ENCODE measurements at regions not wholly inside any gene's neighbourhood (a gene's known extent, or its start where the extent isn't known, plus 50 kb on each side); places are given as distances from the start of the nearest gene placed in this dataset.

GRCh38 chr12:28099871-28100270, 90.4 kb upstream of the CCDC91 start:
- TF ChIP-seq POLR2A (IDR thresholded peaks at IDR 0.05; ENCODE audit: low read depth, low read length) (no peak), POLR2AphosphoS5 (IDR thresholded peaks at IDR 0.05; ENCODE audit: low read depth, low read length) (no peak)
